ENCODE measurements at regions not wholly inside any gene's neighbourhood (a gene's known extent, or its start where the extent isn't known, plus 50 kb on each side); places are given as distances from the start of the nearest gene placed in this dataset.
"Not testable (repeated sequence)": the region's sequence is repeated elsewhere in the genome, so short reads cannot be mapped to it uniquely, and the experiment has no call there.

- Mint-ChIP-seq H3K4me1 (no peaks in the 10 kb centered on the region), H3K36me3 (no peaks in the 10 kb centered on the region), H3K9me3 (peaks cover 8% of the 10 kb centered on the region), H3K27me3 (no peaks in the 10 kb centered on the region), H3K4me3 (no peak overlapping the region), H3K27ac (no peak overlapping the region)
- DNase-seq (ENCODE audit: low spot score in 2 of 2) (no peak), ATAC-seq (ENCODE audit: low read depth) (no peak)
These were observed 128.0 kb downstream of the BARX2 start for GRCh38 chr11:129503646-129504045.

GRCh38 chr11:129505266-129505665, 129.6 kb downstream of the BARX2 start:
- no peak overlapping the region for H3K27ac Mint-ChIP-seq
- H3K36me3 Mint-ChIP-seq = no peaks in the 10 kb centered on the region
- no peaks in the 10 kb centered on the region for H3K27me3 Mint-ChIP-seq
- no peak overlapping the region for H3K4me3 Mint-ChIP-seq
- ATAC-seq (ENCODE audit: low read depth) = no peak
- DNase-seq (ENCODE audit: low spot score in 2 of 2) = no peak
- no peaks in the 10 kb centered on the region for H3K4me1 Mint-ChIP-seq
- H3K9me3 Mint-ChIP-seq = peaks cover 11% of the 10 kb centered on the region

- H3K4me1 Mint-ChIP-seq = no peaks in the 10 kb centered on the region
- no peak overlapping the region for H3K4me3 Mint-ChIP-seq
- H3K36me3 Mint-ChIP-seq = no peaks in the 10 kb centered on the region
- peaks cover 5% of the 10 kb centered on the region for H3K9me3 Mint-ChIP-seq
- no peaks in the 10 kb centered on the region for H3K27me3 Mint-ChIP-seq
- H3K27ac Mint-ChIP-seq = no peak overlapping the region
- ATAC-seq (ENCODE audit: low read depth) = no peak
- no peak for DNase-seq (ENCODE audit: low spot score in 2 of 2)
These were observed 132.5 kb downstream of the BARX2 start for GRCh38 chr11:129508163-129508562.

- peaks cover 2% of the 10 kb centered on the region for H3K27me3 Mint-ChIP-seq
- no peaks in the 10 kb centered on the region for H3K36me3 Mint-ChIP-seq
- H3K4me3 Mint-ChIP-seq = no peak overlapping the region
- DNase-seq (ENCODE audit: low spot score in 2 of 2) (no peak), ATAC-seq (ENCODE audit: low read depth) (no peak)
- peaks cover 3% of the 10 kb centered on the region for H3K9me3 Mint-ChIP-seq
- no peak overlapping the region for H3K27ac Mint-ChIP-seq
- H3K4me1 Mint-ChIP-seq = no peaks in the 10 kb centered on the region
These were observed 152.6 kb downstream of the BARX2 start for GRCh38 chr11:129528296-129528695.

GRCh38 chr11:129530154-129530895, 154.7 kb downstream of the BARX2 start:
- Mint-ChIP-seq H3K27ac (no peak overlapping the region), H3K4me3 (no peak overlapping the region), H3K4me1 (no peaks in the 10 kb centered on the region), H3K27me3 (peaks cover 2% of the 10 kb centered on the region), H3K9me3 (peaks cover 4% of the 10 kb centered on the region), H3K36me3 (no peaks in the 10 kb centered on the region)
- DNase-seq (ENCODE audit: low spot score in 2 of 2) (no peak), ATAC-seq (ENCODE audit: low read depth) (no peak)

GRCh38 chr11:129533395-129533794, 157.7 kb downstream of the BARX2 start:
- Mint-ChIP-seq H3K27me3 (peaks cover 2% of the 10 kb centered on the region), H3K4me1 (no peaks in the 10 kb centered on the region), H3K4me3 (no peak overlapping the region), H3K9me3 (peaks cover 15% of the 10 kb centered on the region), H3K27ac (no peak overlapping the region), H3K36me3 (no peaks in the 10 kb centered on the region)
- DNase-seq (ENCODE audit: low spot score in 2 of 2) (no peak), ATAC-seq (ENCODE audit: low read depth) (no peak)

- Mint-ChIP-seq H3K4me3 (no peak overlapping the region), H3K27ac (no peak overlapping the region), H3K36me3 (no peaks in the 10 kb centered on the region), H3K9me3 (peaks cover 16% of the 10 kb centered on the region), H3K4me1 (no peaks in the 10 kb centered on the region), H3K27me3 (peaks cover 3% of the 10 kb centered on the region)
- ATAC-seq (ENCODE audit: low read depth) = no peak
- DNase-seq (ENCODE audit: low spot score in 2 of 2) = no peak
These were observed 160.7 kb downstream of the BARX2 start for GRCh38 chr11:129536338-129536737.

- no peaks in the 10 kb centered on the region for H3K36me3 Mint-ChIP-seq
- no peak overlapping the region for H3K27ac Mint-ChIP-seq
- H3K9me3 Mint-ChIP-seq = peaks cover 18% of the 10 kb centered on the region
- ATAC-seq (ENCODE audit: low read depth) (no peak), DNase-seq (ENCODE audit: low spot score in 2 of 2) (no peak)
- H3K4me3 Mint-ChIP-seq = no peak overlapping the region
- peaks cover 2% of the 10 kb centered on the region for H3K27me3 Mint-ChIP-seq
- no peaks in the 10 kb centered on the region for H3K4me1 Mint-ChIP-seq
These were observed 162.7 kb downstream of the BARX2 start for GRCh38 chr11:129538323-129538722.

- H3K4me3 Mint-ChIP-seq = no peak overlapping the region
- peaks cover 3% of the 10 kb centered on the region for H3K9me3 Mint-ChIP-seq
- ATAC-seq (ENCODE audit: low read depth) (no peak), DNase-seq (ENCODE audit: low spot score in 2 of 2) (no peak)
- no peaks in the 10 kb centered on the region for H3K36me3 Mint-ChIP-seq
- no peak overlapping the region for H3K27ac Mint-ChIP-seq
- H3K4me1 Mint-ChIP-seq = no peaks in the 10 kb centered on the region
- H3K27me3 Mint-ChIP-seq = peaks cover 2% of the 10 kb centered on the region
These were observed 168.1 kb downstream of the BARX2 start for GRCh38 chr11:129543515-129544290.

GRCh38 chr11:129544691-129545090, 169.0 kb downstream of the BARX2 start:
- Mint-ChIP-seq H3K27ac (no peak overlapping the region), H3K36me3 (no peaks in the 10 kb centered on the region), H3K4me1 (no peaks in the 10 kb centered on the region), H3K9me3 (peaks cover 3% of the 10 kb centered on the region), H3K27me3 (peaks cover 2% of the 10 kb centered on the region), H3K4me3 (no peak overlapping the region)
- no peak for ATAC-seq (ENCODE audit: low read depth)
- no peak for DNase-seq (ENCODE audit: low spot score in 2 of 2)

GRCh38 chr11:129546266-129546665, 170.6 kb downstream of the BARX2 start:
- no peaks in the 10 kb centered on the region for H3K27me3 Mint-ChIP-seq
- H3K4me3 Mint-ChIP-seq = no peak overlapping the region
- no peaks in the 10 kb centered on the region for H3K4me1 Mint-ChIP-seq
- peaks cover 5% of the 10 kb centered on the region for H3K9me3 Mint-ChIP-seq
- ATAC-seq (ENCODE audit: low read depth) (no peak), DNase-seq (ENCODE audit: low spot score in 2 of 2) (no peak)
- no peak overlapping the region for H3K27ac Mint-ChIP-seq
- no peaks in the 10 kb centered on the region for H3K36me3 Mint-ChIP-seq

- ATAC-seq (ENCODE audit: low read depth) (no peak), DNase-seq (ENCODE audit: low spot score in 2 of 2) (no peak)
- H3K36me3 Mint-ChIP-seq = no peaks in the 10 kb centered on the region
- no peaks in the 10 kb centered on the region for H3K27me3 Mint-ChIP-seq
- no peak overlapping the region for H3K4me3 Mint-ChIP-seq
- H3K27ac Mint-ChIP-seq = no peak overlapping the region
- no peaks in the 10 kb centered on the region for H3K4me1 Mint-ChIP-seq
- peaks cover 3% of the 10 kb centered on the region for H3K9me3 Mint-ChIP-seq
These were observed 181.8 kb downstream of the BARX2 start for GRCh38 chr11:129557421-129557820.

- DNase-seq (ENCODE audit: low spot score in 2 of 2) (no peak), ATAC-seq (ENCODE audit: low read depth) (no peak)
- Mint-ChIP-seq H3K27ac (no peak overlapping the region), H3K36me3 (no peaks in the 10 kb centered on the region), H3K27me3 (no peaks in the 10 kb centered on the region), H3K4me3 (no peak overlapping the region), H3K9me3 (peaks cover 15% of the 10 kb centered on the region), H3K4me1 (no peaks in the 10 kb centered on the region)
These were observed 193.4 kb downstream of the BARX2 start for GRCh38 chr11:129569007-129569406.

- not testable (repeated sequence) for DNase-seq (ENCODE audit: low spot score in 2 of 2); H3K4me3 Mint-ChIP-seq; H3K27me3 Mint-ChIP-seq; ATAC-seq (ENCODE audit: low read depth); H3K4me1 Mint-ChIP-seq; H3K27ac Mint-ChIP-seq; H3K36me3 Mint-ChIP-seq
- peaks cover 17% of the 10 kb centered on the region for H3K9me3 Mint-ChIP-seq
These were observed 197.0 kb downstream of the BARX2 start for GRCh38 chr11:129572667-129573066.
